OCI-LY1 (cell line): ENCODE measurements at regions not wholly inside any gene's neighbourhood (a gene's known extent, or its start where the extent isn't known, plus 50 kb on each side); places are given as distances from the start of the nearest gene placed in this dataset.

Experiments used
- EZH2 ChIP-seq: fragments of 200-600 bp; sonication (generic), shearing (Covaris generic); IDR thresholded peaks from 2 replicates; pipeline ENCODE4 v1.8.0; 2017; ENCODE audit warnings: borderline replicate concordance, mixed run types, mild to moderate bottlenecking, antibody characterized with exemption, low read length, moderate library complexity, mixed read lengths
- TF ChIP-seq, protein P1 (sequence below): fragments of 200-600 bp; sonication (generic), shearing (Covaris generic); IDR thresholded peaks from 2 replicates; pipeline ENCODE4 v1.5.1; 2017; ENCODE audit warnings: mild to moderate bottlenecking, antibody characterized with exemption, low read length, moderate library complexity, mixed read lengths

DNA sequence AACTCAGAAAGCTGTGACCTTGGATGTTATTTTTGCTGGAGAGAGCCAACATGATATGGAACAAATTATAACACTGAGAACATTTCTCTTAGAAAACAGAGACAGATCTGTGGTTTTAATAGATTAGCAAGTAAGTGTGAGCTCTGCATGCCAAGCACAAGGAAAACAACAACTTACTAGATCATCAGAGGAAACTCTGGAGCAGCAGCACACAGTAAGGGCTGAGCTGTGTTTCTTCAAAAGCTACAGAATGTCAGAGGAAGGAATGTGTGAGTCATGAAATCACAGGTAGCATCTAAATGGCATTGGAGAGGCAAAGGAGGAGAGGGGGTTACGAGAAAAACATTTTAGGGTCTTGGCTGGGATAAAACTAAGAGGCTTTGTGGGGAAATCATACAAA, 283.4 kb upstream of the FZD8 start:
- TF ChIP-seq, protein P1, sequence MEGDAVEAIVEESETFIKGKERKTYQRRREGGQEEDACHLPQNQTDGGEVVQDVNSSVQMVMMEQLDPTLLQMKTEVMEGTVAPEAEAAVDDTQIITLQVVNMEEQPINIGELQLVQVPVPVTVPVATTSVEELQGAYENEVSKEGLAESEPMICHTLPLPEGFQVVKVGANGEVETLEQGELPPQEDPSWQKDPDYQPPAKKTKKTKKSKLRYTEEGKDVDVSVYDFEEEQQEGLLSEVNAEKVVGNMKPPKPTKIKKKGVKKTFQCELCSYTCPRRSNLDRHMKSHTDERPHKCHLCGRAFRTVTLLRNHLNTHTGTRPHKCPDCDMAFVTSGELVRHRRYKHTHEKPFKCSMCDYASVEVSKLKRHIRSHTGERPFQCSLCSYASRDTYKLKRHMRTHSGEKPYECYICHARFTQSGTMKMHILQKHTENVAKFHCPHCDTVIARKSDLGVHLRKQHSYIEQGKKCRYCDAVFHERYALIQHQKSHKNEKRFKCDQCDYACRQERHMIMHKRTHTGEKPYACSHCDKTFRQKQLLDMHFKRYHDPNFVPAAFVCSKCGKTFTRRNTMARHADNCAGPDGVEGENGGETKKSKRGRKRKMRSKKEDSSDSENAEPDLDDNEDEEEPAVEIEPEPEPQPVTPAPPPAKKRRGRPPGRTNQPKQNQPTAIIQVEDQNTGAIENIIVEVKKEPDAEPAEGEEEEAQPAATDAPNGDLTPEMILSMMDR = no peak
- TF ChIP-seq EZH2 = no peak
